Stomach (tissue), 8 donors: ENCODE measurements at regions not wholly inside any gene's neighbourhood (a gene's known extent, or its start where the extent isn't known, plus 50 kb on each side); places are given as distances from the start of the nearest gene placed in this dataset.

Experiments
- DNase-seq, 2 donors: peaks; one replicate each; pipeline versions ENCODE4 v3.0.0 to v3.0.0-alpha.2; 2013 to 2019
- H3K27ac ChIP-seq, 5 donors: fragments of 200-600 bp in 4 of 5; sonication (generic) in 4 of 5; one replicate each; pipeline ENCODE4 v1.5.1; 2013 to 2019; ENCODE audit warnings: mild to moderate bottlenecking in 1 of 5, moderate library complexity in 1 of 5
- H3K27me3 ChIP-seq, 3 donors: fragments of 200-600 bp; sonication (generic); one replicate each; pipeline ENCODE4 v1.5.1; 2017 to 2019; ENCODE audit warnings: mixed run types in 1 of 3
- H3K36me3 ChIP-seq, 4 donors: fragments of 200-600 bp; sonication (generic); 1 replicate in 3 of 4; 2 replicates in 1 of 4; pipeline ENCODE4 v1.5.1; 2016 to 2019
- H3K4me1 ChIP-seq, 4 donors: fragments of 200-600 bp; sonication (generic); one replicate each; pipeline ENCODE4 v1.5.1; 2016 to 2019
- H3K4me3 ChIP-seq, 4 donors: fragments of 200-600 bp; sonication (generic) in 3 of 4; one replicate each; pipeline ENCODE4 v1.5.1; 2016 to 2019; ENCODE audit warnings: mild to moderate bottlenecking in 1 of 4
- H3K9me3 ChIP-seq, 4 donors: fragments of 200-600 bp; sonication (generic); one replicate each; pipeline ENCODE4 v1.5.1; 2016 to 2019
- EP300 ChIP-seq: sonication (generic); formaldehyde crosslinking; IDR thresholded peaks from one replicate; pipeline ENCODE4 v1.6.1; 2017; ENCODE audit warnings: antibody characterized with exemption
- POLR2A ChIP-seq, 4 donors: fragments of 450-650 bp; IDR thresholded peaks; one replicate each; pipeline ENCODE4 v1.6.1; 2016; ENCODE audit warnings: antibody characterized with exemption in 4 of 4, control low read depth in 2 of 4, mild to moderate bottlenecking in 1 of 4, moderate library complexity in 1 of 4
- POLR2AphosphoS5 ChIP-seq, 3 donors: sonication (generic); formaldehyde crosslinking; IDR thresholded peaks; one replicate each; pipeline ENCODE4 v1.6.1; 2016; ENCODE audit warnings: antibody characterized with exemption in 3 of 3
- WGBS, 5 donors: extraction: QIAGEN DNeasy Blood & Tissue Kit in 3 of 5; methylation state at CpG; one replicate each; pipeline versions ENCODE4 v1.1.5 to v1.1.7; 2013 to 2018; 5-methylcytosine and 5-hydroxymethylcytosine counted together
- intact Hi-C: fragments of 100-400 bp; cut with DNase I; formaldehyde crosslinking; loops from one replicate; pipeline ENCODE4 v1.15.1; 2023; ENCODE audit warnings: low total_unique reads
- TF ChIP-seq, protein P1 (sequence below), 7 experiments: fragments of 450-650 bp in 4 of 7; fragments of 200-600 bp in 3 of 7; sonication (generic) in 3 of 7; IDR thresholded peaks; one replicate each; pipeline ENCODE4 v1.5.1; 2016 to 2019; ENCODE audit warnings: antibody characterized with exemption in 7 of 7, control low read depth in 2 of 7, mild to moderate bottlenecking in 1 of 7
- donor health status: healthy with polysubstance abuse.
- donor health status: Bipolar disorder and iron deficiency.
- donor health status: healthy.

DNA sequence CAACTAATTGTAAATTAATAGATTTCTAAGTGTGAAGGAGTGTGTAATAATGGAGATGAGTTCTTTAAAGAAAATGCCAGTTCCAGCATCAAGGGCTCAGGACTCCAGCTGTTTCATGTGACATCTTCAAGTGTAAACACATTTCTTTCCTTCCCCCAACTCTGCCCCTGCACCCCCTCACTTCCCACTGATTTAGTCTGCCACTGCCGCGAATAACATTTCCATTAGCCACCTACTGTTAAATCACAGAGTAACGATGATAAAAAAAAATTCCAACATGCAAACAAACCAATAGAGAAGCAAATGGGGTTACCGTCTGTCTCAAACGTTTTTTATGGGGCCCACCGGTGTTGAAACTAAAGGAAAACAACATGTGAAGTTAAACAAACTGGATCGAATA is 414.3 kb downstream of the SAMD5 start:
- intact Hi-C loops: no loop called here
- Histone ChIP-seq H3K9me3 (peaks cover 4 to 24% (median 6%) of the 10 kb centered on the region in 4 donors), H3K36me3 (no peaks in the 10 kb centered on the region), H3K27ac (no peak overlapping the region), H3K4me1 (no peaks in the 10 kb centered on the region), H3K27me3 (no peaks in the 10 kb centered on the region), H3K4me3 (no peak overlapping the region)
- TF ChIP-seq POLR2AphosphoS5 (IDR thresholded peaks at IDR 0.05) (no peak), POLR2A (IDR thresholded peaks at IDR 0.05) (no peak), EP300 (no peak)
- TF ChIP-seq, protein P1, sequence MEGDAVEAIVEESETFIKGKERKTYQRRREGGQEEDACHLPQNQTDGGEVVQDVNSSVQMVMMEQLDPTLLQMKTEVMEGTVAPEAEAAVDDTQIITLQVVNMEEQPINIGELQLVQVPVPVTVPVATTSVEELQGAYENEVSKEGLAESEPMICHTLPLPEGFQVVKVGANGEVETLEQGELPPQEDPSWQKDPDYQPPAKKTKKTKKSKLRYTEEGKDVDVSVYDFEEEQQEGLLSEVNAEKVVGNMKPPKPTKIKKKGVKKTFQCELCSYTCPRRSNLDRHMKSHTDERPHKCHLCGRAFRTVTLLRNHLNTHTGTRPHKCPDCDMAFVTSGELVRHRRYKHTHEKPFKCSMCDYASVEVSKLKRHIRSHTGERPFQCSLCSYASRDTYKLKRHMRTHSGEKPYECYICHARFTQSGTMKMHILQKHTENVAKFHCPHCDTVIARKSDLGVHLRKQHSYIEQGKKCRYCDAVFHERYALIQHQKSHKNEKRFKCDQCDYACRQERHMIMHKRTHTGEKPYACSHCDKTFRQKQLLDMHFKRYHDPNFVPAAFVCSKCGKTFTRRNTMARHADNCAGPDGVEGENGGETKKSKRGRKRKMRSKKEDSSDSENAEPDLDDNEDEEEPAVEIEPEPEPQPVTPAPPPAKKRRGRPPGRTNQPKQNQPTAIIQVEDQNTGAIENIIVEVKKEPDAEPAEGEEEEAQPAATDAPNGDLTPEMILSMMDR (IDR thresholded peaks at IDR 0.05): no peak
- 51 to 65% (median 61%) methylated on average over 7 of the region's 7 CpGs for WGBS, 5 donors
- DNase-seq: no peak

DNA sequence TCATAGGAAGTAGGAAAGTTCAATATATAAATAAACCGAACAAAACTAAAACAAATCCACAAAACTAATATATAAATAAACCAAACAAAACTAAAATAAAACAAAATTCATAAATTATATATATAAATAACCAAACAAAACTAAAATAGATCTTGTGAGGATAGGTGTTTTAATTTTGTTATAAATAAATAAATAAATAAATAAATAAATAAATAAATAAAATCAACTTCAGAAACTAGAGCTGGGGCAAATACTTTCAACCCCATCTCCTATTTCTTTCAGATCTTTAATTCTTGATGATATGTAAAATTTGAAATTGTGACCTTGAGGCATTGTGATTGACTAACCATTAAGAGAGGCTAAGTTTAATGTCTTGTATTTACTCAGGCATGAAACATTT is 416.1 kb downstream of the SAMD5 start:
- intact Hi-C loops: no loop called here
- TF ChIP-seq EP300 (no peak), POLR2A (IDR thresholded peaks at IDR 0.05) (no peak), POLR2AphosphoS5 (IDR thresholded peaks at IDR 0.05) (no peak)
- TF ChIP-seq, protein P1 (IDR thresholded peaks at IDR 0.05): no peak
- Histone ChIP-seq H3K27me3 (no peaks in the 10 kb centered on the region), H3K27ac (no peak overlapping the region), H3K36me3 (no peaks in the 10 kb centered on the region), H3K4me3 (no peak overlapping the region), H3K4me1 (no peaks in the 10 kb centered on the region), H3K9me3 (peaks cover 4 to 28% (median 10%) of the 10 kb centered on the region in 4 donors)
- DNase-seq: no peak
- 83 to 91% (median 88%) methylated on average over 1 of the region's 1 CpG for WGBS, 5 donors

DNA sequence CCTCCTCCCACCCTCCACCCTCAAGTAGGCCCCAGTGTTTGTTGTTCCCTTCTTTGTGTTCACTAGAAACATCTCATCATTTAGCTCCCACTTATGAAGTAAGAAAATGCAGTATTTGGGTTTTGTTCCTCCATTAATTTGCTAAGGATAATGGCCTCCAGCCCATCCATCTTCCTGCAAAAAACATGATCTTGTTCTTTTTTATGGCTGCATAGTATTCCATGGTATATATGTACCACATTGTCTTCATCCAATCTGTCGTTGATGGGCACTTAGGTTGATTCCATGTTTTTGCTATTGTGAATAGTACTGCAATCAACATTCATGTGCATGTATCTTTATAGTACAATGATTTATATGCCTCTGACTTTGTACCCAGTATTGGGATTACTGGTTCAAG is 416.8 kb upstream of the SASH1 start:
- Histone ChIP-seq H3K4me1 (no peaks in the 10 kb centered on the region), H3K36me3 (no peaks in the 10 kb centered on the region), H3K27ac (no peak overlapping the region), H3K4me3 (no peak overlapping the region), H3K27me3 (no peaks in the 10 kb centered on the region), H3K9me3 (peaks cover 4 to 28% (median 10%) of the 10 kb centered on the region in 4 donors)
- no peak for DNase-seq
- 81 to 97% (median 86%) methylated on average over 1 of the region's 1 CpG for WGBS, 5 donors
- no peak for TF ChIP-seq POLR2AphosphoS5 (IDR thresholded peaks at IDR 0.05)
- TF ChIP-seq EP300: no peak
- TF ChIP-seq, protein P1 (IDR thresholded peaks at IDR 0.05): no peak
- TF ChIP-seq POLR2A (IDR thresholded peaks at IDR 0.05): no peak
- intact Hi-C loops: no loop called here

- 91 to 96% (median 93%) methylated on average over 4 of the region's 4 CpGs for WGBS, 5 donors
- H3K36me3 ChIP-seq: no peaks in the 10 kb centered on the region
- H3K9me3 ChIP-seq: peaks cover 1 to 19% (median 6%) of the 10 kb centered on the region in 4 donors
- H3K4me1 ChIP-seq: no peaks in the 10 kb centered on the region
- no peak for DNase-seq
- no peak for TF ChIP-seq POLR2A (IDR thresholded peaks at IDR 0.05)
- TF ChIP-seq, protein P1 (IDR thresholded peaks at IDR 0.05): no peak
- no peaks in the 10 kb centered on the region for H3K27me3 ChIP-seq
- no peak overlapping the region for H3K4me3 ChIP-seq
- H3K27ac ChIP-seq: no peak overlapping the region
- intact Hi-C loops: no loop called here
Measured at GRCh38 chr6:147930745-147931144, 411.9 kb upstream of the SASH1 start.
